Bronchial epithelial cell (primary cell): ENCODE measurements at regions not wholly inside any gene's neighbourhood (a gene's known extent, or its start where the extent isn't known, plus 50 kb on each side); places are given as distances from the start of the nearest gene placed in this dataset.

ENCODE experiments used
- DNase-seq: peaks from one replicate; pipeline ENCODE4 v3.0.0-alpha.2; 2010; ENCODE audit warnings: low read depth
- FAIRE-seq: peaks from 2 replicates; lab custom pipeline; 2011; peaks lifted over from hg19 to GRCh38; lab: Jason Lieb, UNC
- H3K27me3 ChIP-seq: 2 replicates; pipeline ENCODE4 v1.5.1; 2011; ENCODE audit warnings: low read length; ENCODE audit not compliant: control insufficient read depth, insufficient read depth
- H3K36me3 ChIP-seq: 2 replicates; pipeline ENCODE4 v1.5.1; 2011; ENCODE audit warnings: low read length; ENCODE audit not compliant: control insufficient read depth, insufficient read depth
- H3K4me3 ChIP-seq: 2 replicates; pipeline ENCODE4 v1.5.1; 2011; ENCODE audit warnings: mild to moderate bottlenecking, low read depth, low read length, control low read depth
- CTCF ChIP-seq: IDR thresholded peaks from 2 replicates; pipeline ENCODE4 v1.5.1; 2011; ENCODE audit warnings: mild to moderate bottlenecking, moderate library complexity, low read length, control low read depth, inconsistent platforms; ENCODE audit not compliant: insufficient read depth, severe bottlenecking

- DNase-seq (no peak), FAIRE-seq (no peak)
- no peaks in the 10 kb centered on the region for H3K36me3 ChIP-seq
- TF ChIP-seq CTCF: no peak
- H3K4me3 ChIP-seq: no peak overlapping the region
- no peaks in the 10 kb centered on the region for H3K27me3 ChIP-seq
These were observed 149.0 kb downstream of the ARL6IP6 start for GRCh38 chr2:152867397-152867796.

- no peak for FAIRE-seq
- no peaks in the 10 kb centered on the region for H3K36me3 ChIP-seq
- no peak for TF ChIP-seq CTCF
These were observed 146.3 kb downstream of the ARL6IP6 start for GRCh38 chr2:152864601-152865149.

GRCh38 chr2:152863826-152864225 lies 145.4 kb downstream of the ARL6IP6 start:
- no peak for FAIRE-seq

More at GRCh38 chr2:152864601-152865149, 146.3 kb downstream of the ARL6IP6 start:
- no peak overlapping the region for H3K4me3 ChIP-seq
- no peak for DNase-seq
- no peaks in the 10 kb centered on the region for H3K27me3 ChIP-seq

GRCh38 chr2:152861349-152861942 lies 143.0 kb downstream of the ARL6IP6 start:
- FAIRE-seq: peak; percentile 50
- no peaks in the 10 kb centered on the region for H3K36me3 ChIP-seq
- TF ChIP-seq CTCF: peak; percentile 74
- no peaks in the 10 kb centered on the region for H3K27me3 ChIP-seq
- no peak overlapping the region for H3K4me3 ChIP-seq
- peak; percentile 24 for DNase-seq

More at GRCh38 chr2:152863826-152864225, 145.4 kb downstream of the ARL6IP6 start:
- Histone ChIP-seq H3K4me3 (no peak overlapping the region), H3K36me3 (no peaks in the 10 kb centered on the region), H3K27me3 (no peaks in the 10 kb centered on the region)
- no peak for DNase-seq
- TF ChIP-seq CTCF: no peak

GRCh38 chr2:152858594-152859265 lies 140.3 kb downstream of the ARL6IP6 start:
- Histone ChIP-seq H3K36me3 (no peaks in the 10 kb centered on the region), H3K4me3 (no peak overlapping the region), H3K27me3 (no peaks in the 10 kb centered on the region)
- FAIRE-seq (no peak), DNase-seq (no peak)
- TF ChIP-seq CTCF: no peak
